ENCODE measurements at regions not wholly inside any gene's neighbourhood (a gene's known extent, or its start where the extent isn't known, plus 50 kb on each side); places are given as distances from the start of the nearest gene placed in this dataset.

- Histone ChIP-seq H3K27me3 (ENCODE audit: insufficient read depth, poor library complexity, severe bottlenecking) (no peaks in the 10 kb centered on the region), H3K4me3 (replicated peaks; ENCODE audit: insufficient read depth, low read length) (no peak overlapping the region), H3K27ac (replicated peaks) (no peak overlapping the region)
- no peak for DNase-seq (ENCODE audit: low read depth in 1 of 2, low spot score in 1 of 2)
- TF ChIP-seq SPI1 (IDR thresholded peaks at IDR 0.05; ENCODE audit: borderline replicate concordance, low read depth): no peak
- no peak for TF ChIP-seq POLR2AphosphoS5 (IDR thresholded peaks at IDR 0.05; ENCODE audit: low read depth)
- no peak for TF ChIP-seq REST (IDR thresholded peaks at IDR 0.05; ENCODE audit: insufficient replicate concordance, low read depth)
- TF ChIP-seq CTCF (IDR thresholded peaks at IDR 0.05; ENCODE audit: insufficient read depth, low read length): no peak
- no peak for TF ChIP-seq GABPA (IDR thresholded peaks at IDR 0.05; ENCODE audit: low read depth)
Measured at GRCh38 chr5:171575808-171576207, 156.4 kb downstream of the FGF18 start.

DNA sequence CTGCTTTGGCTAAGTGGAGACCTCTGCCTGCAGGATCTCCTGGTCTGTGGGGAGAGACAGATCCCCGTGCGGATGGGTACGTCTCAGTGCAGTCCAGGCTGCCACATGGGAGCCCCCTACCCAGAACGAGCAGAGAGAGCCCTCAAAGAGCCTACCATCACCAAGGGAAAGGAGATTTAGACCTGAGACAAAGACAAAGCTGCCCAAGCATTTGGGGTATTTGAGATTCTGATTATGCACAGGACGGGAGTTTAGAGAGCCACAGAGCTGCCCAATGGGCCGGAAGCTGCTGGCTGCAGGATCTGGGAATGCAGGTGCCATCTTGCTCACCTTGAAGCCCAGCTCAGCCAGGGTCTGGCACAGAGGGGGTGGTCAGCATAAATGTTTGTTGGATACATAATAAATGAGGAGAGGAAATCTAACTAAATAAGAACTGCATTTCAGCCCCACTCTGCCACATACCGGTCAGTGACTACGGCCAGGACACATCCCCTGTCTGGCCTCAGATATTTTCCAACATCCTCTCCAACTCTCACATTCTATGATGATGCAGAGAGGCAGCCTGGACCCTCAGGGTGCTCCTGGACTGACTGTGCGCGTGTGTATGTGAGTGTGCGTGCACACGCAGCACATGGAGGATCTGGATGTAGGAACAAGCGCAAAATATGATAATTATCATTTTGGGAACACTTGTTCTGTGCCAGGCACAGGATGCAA, 157.8 kb downstream of the FGF18 start:
- TF ChIP-seq POLR2AphosphoS5 (IDR thresholded peaks at IDR 0.05; ENCODE audit: low read depth) (no peak), GABPA (IDR thresholded peaks at IDR 0.05; ENCODE audit: low read depth) (no peak), CTCF (IDR thresholded peaks at IDR 0.05; ENCODE audit: insufficient read depth, low read length) (no peak), REST (IDR thresholded peaks at IDR 0.05; ENCODE audit: insufficient replicate concordance, low read depth) (no peak), SPI1 (IDR thresholded peaks at IDR 0.05; ENCODE audit: borderline replicate concordance, low read depth) (no peak)
- DNase-seq (ENCODE audit: low read depth in 1 of 2, low spot score in 1 of 2): no peak
- no peaks in the 10 kb centered on the region for H3K27me3 ChIP-seq (ENCODE audit: insufficient read depth, poor library complexity, severe bottlenecking)
- no peak overlapping the region for H3K4me3 ChIP-seq (replicated peaks; ENCODE audit: insufficient read depth, low read length)
- no peak overlapping the region for H3K27ac ChIP-seq (replicated peaks)

DNA sequence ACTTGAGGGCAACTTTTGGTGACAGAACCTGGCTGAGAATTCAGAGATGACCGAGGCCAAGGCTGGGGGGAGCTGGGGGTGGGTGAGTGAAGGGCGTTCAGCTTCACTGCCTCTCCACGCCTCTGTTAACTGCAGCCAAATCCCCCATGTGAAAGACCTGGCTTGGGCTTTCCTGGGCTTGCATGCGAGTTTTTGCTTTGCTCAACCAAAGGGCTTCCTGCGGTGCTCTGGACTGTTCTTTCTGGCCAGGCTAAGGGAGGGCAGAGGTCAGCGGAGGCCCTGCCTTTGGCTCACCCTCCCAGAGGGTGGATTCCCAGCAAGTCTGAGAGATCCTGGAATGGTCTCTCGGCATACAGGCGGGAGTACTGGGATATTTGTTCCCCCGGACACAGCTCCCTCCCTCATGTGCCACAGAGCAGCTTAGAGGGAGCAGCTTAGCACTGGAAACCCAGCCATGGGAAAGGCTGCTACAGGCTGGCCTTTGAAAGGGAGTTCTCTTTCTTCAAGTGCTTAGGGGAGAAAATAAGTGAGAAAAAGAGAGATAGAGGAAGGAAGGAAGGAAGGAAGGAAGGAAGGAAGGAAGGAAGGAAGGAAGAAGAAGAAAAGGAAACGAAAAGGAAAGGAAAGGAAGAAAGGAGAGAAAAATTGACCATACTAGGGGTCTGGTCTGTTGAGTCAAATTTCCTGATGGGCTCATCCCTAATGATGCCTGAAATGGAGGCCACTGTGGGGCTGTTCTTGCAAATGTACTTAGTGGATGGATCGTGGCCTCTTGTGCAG, 158.8 kb downstream of the FGF18 start:
- no peak for TF ChIP-seq CTCF (IDR thresholded peaks at IDR 0.05; ENCODE audit: insufficient read depth, low read length)
- TF ChIP-seq POLR2AphosphoS5 (IDR thresholded peaks at IDR 0.05; ENCODE audit: low read depth): no peak
- no peak for TF ChIP-seq GABPA (IDR thresholded peaks at IDR 0.05; ENCODE audit: low read depth)
- H3K27ac ChIP-seq (replicated peaks): no peak overlapping the region
- no peak overlapping the region for H3K4me3 ChIP-seq (replicated peaks; ENCODE audit: insufficient read depth, low read length)
- H3K27me3 ChIP-seq (ENCODE audit: insufficient read depth, poor library complexity, severe bottlenecking): no peaks in the 10 kb centered on the region
- no peak for DNase-seq (ENCODE audit: low read depth in 1 of 2, low spot score in 1 of 2)

All from HL-60 (cell line).